Loucy (cell line): ENCODE measurements at regions not wholly inside any gene's neighbourhood (a gene's known extent, or its start where the extent isn't known, plus 50 kb on each side); places are given as distances from the start of the nearest gene placed in this dataset.

Experiments
- CTCF ChIP-seq: fragments of 200-600 bp; sonication (generic); conservative IDR thresholded peaks from 2 replicates; pipeline ENCODE4 v1.5.1; 2014; ENCODE audit warnings: mild to moderate bottlenecking, antibody characterized with exemption, low read length
- EZH2phosphoT487 ChIP-seq: fragments of 200-600 bp; IDR thresholded peaks from 2 replicates; pipeline ENCODE4 v1.6.1; 2018; ENCODE audit warnings: antibody characterized with exemption, mild to moderate bottlenecking, moderate library complexity, borderline replicate concordance

GRCh38 chr14:46147452-46147851 lies 504.1 kb downstream of the RPL10L start:
- TF ChIP-seq CTCF: no peak
- TF ChIP-seq EZH2phosphoT487: no peak
